Endothelial cell of umbilical vein (primary cell): ENCODE measurements at regions not wholly inside any gene's neighbourhood (a gene's known extent, or its start where the extent isn't known, plus 50 kb on each side); places are given as distances from the start of the nearest gene placed in this dataset.

Source experiments
- BruUV-seq: library from RNA; stranded (reverse); fragments of 400-500 nt; replicated peaks from 2 replicates; lab custom pipeline; 2021; lab: Mats Ljungman, UMichigan
- CTCF ChIA-PET: fragments of 300-600, 350-600 bp; sonication (Branson Sonifier 250); formaldehyde crosslinking; loops from one replicate; lab custom pipeline; 2021; ENCODE audit warnings: antibody characterized with exemption, inconsistent platforms; lab: Charles Lee
- POLR2A ChIA-PET: fragments of 300-600, 350-600 bp; sonication (Branson Sonifier 250); formaldehyde crosslinking; loops from one replicate; lab custom pipeline; 2021; ENCODE audit warnings: antibody characterized with exemption, inconsistent platforms; lab: Charles Lee
- DNase-seq: peaks from one replicate; pipeline ENCODE4 v3.0.0-alpha.2; 2011; ENCODE audit warnings: low read depth, low spot score
- FAIRE-seq: peaks from 2 replicates; lab custom pipeline; 2011; peaks lifted over from hg19 to GRCh38; lab: Jason Lieb, UNC
- H2AFZ ChIP-seq: 2 replicates; pipeline ENCODE4 v1.6.0; 2012; ENCODE audit warnings: low read depth, low read length, control low read depth, inconsistent platforms
- H3K27ac ChIP-seq: 2 replicates; pipeline ENCODE4 v1.5.1; 2011; ENCODE audit warnings: low read depth, mild to moderate bottlenecking, control low read depth, low read length, moderate library complexity; ENCODE audit not compliant: insufficient read depth
- H3K27me3 ChIP-seq, 2 experiments: 2 replicates each; pipeline versions ENCODE4 v1.6.0 to v1.6.1; 2011; ENCODE audit warnings: low read length in 2 of 2, mixed read lengths in 1 of 2; ENCODE audit not compliant: control insufficient read depth in 2 of 2, insufficient read depth in 2 of 2
- H3K36me3 ChIP-seq, 2 experiments: 2 replicates in 1 of 2; 3 replicates in 1 of 2; pipeline ENCODE4 v1.5.1; 2011; ENCODE audit warnings: low read length in 2 of 2, mild to moderate bottlenecking in 1 of 2, moderate library complexity in 1 of 2; ENCODE audit not compliant: control insufficient read depth in 2 of 2, insufficient read depth in 2 of 2; ENCODE audit errors: extremely low read depth in 1 of 2
- H3K4me1 ChIP-seq: 3 replicates; pipeline ENCODE4 v1.5.1; 2011; ENCODE audit warnings: mild to moderate bottlenecking, low read length; ENCODE audit not compliant: control insufficient read depth, insufficient read depth; ENCODE audit errors: extremely low read depth
- H3K4me2 ChIP-seq: 2 replicates; pipeline ENCODE4 v1.6.1; 2011; ENCODE audit warnings: low read length, control low read depth, mixed read lengths; ENCODE audit not compliant: insufficient read depth
- H3K4me3 ChIP-seq, 3 experiments: fragments of 200-600 bp in 1 of 3; sonication (generic), shearing (Covaris generic) in 1 of 3; replicated peaks in 1 of 3; 2 replicates each; pipeline ENCODE4 v1.5.1; 2011 to 2016; ENCODE audit warnings: control low read depth in 3 of 3, low read length in 3 of 3, mild to moderate bottlenecking in 2 of 3, inconsistent platforms in 1 of 3, low read depth in 1 of 3, moderate library complexity in 1 of 3; ENCODE audit not compliant: insufficient read depth in 1 of 3
- H3K79me2 ChIP-seq: 2 replicates; pipeline ENCODE4 v1.6.0; 2012; ENCODE audit warnings: low read length, inconsistent platforms; ENCODE audit not compliant: control insufficient read depth, insufficient read depth
- H3K9ac ChIP-seq: replicated peaks from 2 replicates; pipeline ENCODE3; 2011; ENCODE audit warnings: low read length, control low read depth; ENCODE audit not compliant: insufficient read depth; ENCODE audit errors: extremely low read depth
- H3K9me1 ChIP-seq: replicated peaks from 3 replicates; pipeline ENCODE4 v1.6.0; 2011; ENCODE audit warnings: mild to moderate bottlenecking, low read length; ENCODE audit not compliant: control insufficient read depth, insufficient read depth; ENCODE audit errors: extremely low read depth
- H3K9me3 ChIP-seq: replicated peaks from 2 replicates; pipeline ENCODE4 v1.5.1; 2012; ENCODE audit warnings: low read length, inconsistent platforms; ENCODE audit not compliant: control insufficient read depth, insufficient read depth
- H4K20me1 ChIP-seq: replicated peaks from 2 replicates; pipeline ENCODE3; 2011; ENCODE audit warnings: mild to moderate bottlenecking, low read length; ENCODE audit not compliant: control insufficient read depth, insufficient read depth; ENCODE audit errors: extremely low read depth
- EZH2 ChIP-seq: IDR thresholded peaks from 2 replicates; pipeline ENCODE4 v1.6.1; 2012; ENCODE audit warnings: borderline replicate concordance, low read depth, mild to moderate bottlenecking, moderate library complexity, low read length, inconsistent platforms; ENCODE audit not compliant: severe bottlenecking
- POLR2A ChIP-seq: IDR thresholded peaks from 2 replicates; pipeline ENCODE4 v1.6.1; 2012; ENCODE audit warnings: low read depth, mild to moderate bottlenecking, control low read depth, low read length
- dilution Hi-C: fragments of 300-500 bp; cut with MboI; formaldehyde crosslinking; loops from one replicate; pipeline ENCODE4 v1.15.0; 2019; ENCODE audit warnings: low sequenced_read_pairs; ENCODE audit not compliant: extremely low pct_ligation_motif_present
- intact Hi-C: fragments of 100-400 bp; cut with micrococcal nuclease; formaldehyde crosslinking; loops from one replicate; pipeline ENCODE4 v1.10.0; 2022
- TF ChIP-seq, protein P1 (sequence below), 2 donors: IDR thresholded peaks; 1 replicate in 1 of 2; 2 replicates in 1 of 2; pipeline ENCODE4 v1.5.1; 2011; ENCODE audit warnings: low read length in 2 of 2, mild to moderate bottlenecking in 2 of 2, moderate library complexity in 2 of 2, control low read depth in 1 of 2, inconsistent platforms in 1 of 2, low read depth in 1 of 2; ENCODE audit not compliant: insufficient read depth in 1 of 2; ENCODE audit errors: extremely low read depth in 1 of 2

DNA sequence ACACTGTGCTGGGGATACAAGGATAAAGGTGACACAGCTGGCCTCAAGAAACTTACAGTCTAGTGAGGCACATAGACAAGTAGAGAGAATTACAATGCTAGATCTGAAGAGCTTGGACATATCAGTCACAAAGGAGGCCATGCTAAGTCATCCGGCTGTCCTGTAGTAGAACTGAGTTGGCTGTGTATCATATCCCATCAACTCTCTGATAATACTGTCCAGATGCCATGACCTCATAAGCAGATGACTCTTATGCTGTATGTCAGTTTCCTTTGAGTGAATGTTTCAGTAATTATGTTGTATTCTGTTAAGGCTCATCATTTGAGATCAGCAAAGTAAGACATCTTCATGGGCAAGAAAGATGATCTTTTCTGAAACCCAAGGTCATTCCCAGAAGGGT, 442.9 kb downstream of the MID1IP1 start:
- H3K9ac ChIP-seq = no peak overlapping the region
- dilution Hi-C loops (no loop called here), intact Hi-C loops (loop anchor here (5.0 kb wide), 1 partner anchor 492 kb away; no protein-coding TSS in a partner anchor)
- no peaks in the 10 kb centered on the region for H3K79me2 ChIP-seq
- no peaks in the 10 kb centered on the region for H3K9me3 ChIP-seq
- H3K4me2 ChIP-seq = no peak overlapping the region
- H3K27me3 ChIP-seq = no peaks in the 10 kb centered on the region
- no peak overlapping the region for H3K27ac ChIP-seq
- FAIRE-seq = no peak
- POLR2A ChIA-PET = no interaction called here
- H3K4me3 ChIP-seq = no peak overlapping the region
- BruUV-seq = no TSS peak
- no peaks in the 10 kb centered on the region for H3K36me3 ChIP-seq
- TF ChIP-seq EZH2 (no peak), POLR2A (no peak)
- TF ChIP-seq, protein P1, sequence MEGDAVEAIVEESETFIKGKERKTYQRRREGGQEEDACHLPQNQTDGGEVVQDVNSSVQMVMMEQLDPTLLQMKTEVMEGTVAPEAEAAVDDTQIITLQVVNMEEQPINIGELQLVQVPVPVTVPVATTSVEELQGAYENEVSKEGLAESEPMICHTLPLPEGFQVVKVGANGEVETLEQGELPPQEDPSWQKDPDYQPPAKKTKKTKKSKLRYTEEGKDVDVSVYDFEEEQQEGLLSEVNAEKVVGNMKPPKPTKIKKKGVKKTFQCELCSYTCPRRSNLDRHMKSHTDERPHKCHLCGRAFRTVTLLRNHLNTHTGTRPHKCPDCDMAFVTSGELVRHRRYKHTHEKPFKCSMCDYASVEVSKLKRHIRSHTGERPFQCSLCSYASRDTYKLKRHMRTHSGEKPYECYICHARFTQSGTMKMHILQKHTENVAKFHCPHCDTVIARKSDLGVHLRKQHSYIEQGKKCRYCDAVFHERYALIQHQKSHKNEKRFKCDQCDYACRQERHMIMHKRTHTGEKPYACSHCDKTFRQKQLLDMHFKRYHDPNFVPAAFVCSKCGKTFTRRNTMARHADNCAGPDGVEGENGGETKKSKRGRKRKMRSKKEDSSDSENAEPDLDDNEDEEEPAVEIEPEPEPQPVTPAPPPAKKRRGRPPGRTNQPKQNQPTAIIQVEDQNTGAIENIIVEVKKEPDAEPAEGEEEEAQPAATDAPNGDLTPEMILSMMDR (IDR thresholded peaks at IDR 0.05; ENCODE audit: extremely low read depth in 1 of 2, insufficient read depth in 1 of 2, low read depth in 1 of 2, low read length in 2 of 2) = no peak
- no peak for DNase-seq
- no peaks in the 10 kb centered on the region for H4K20me1 ChIP-seq
- no peaks in the 10 kb centered on the region for H3K4me1 ChIP-seq
- H2AFZ ChIP-seq = no peak overlapping the region
- no peaks in the 10 kb centered on the region for H3K9me1 ChIP-seq
- CTCF ChIA-PET = no interaction called here

DNA sequence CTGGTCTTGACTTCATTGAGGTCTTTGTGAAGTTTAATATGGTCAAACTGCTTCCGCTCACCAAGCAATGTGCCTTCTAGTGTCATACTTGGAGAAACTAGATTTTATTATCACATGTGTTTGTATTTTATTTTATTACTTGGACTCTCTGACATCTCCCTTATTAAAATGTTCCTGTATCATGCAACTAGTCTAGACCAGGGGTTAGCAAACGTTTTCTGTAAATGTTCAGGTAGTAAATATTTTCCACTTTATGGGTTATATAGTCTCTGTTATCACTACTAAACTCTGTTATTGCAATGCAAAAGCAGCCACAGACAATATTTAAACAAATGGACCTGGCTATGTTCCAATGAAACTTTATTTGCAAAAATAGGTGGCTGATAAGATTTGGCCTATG, 443.8 kb downstream of the MID1IP1 start:
- Histone ChIP-seq H4K20me1 (no peaks in the 10 kb centered on the region), H3K9ac (no peak overlapping the region), H3K36me3 (no peaks in the 10 kb centered on the region), H3K9me3 (no peaks in the 10 kb centered on the region), H3K79me2 (no peaks in the 10 kb centered on the region), H3K27me3 (no peaks in the 10 kb centered on the region), H2AFZ (no peak overlapping the region), H3K27ac (no peak overlapping the region), H3K4me2 (no peak overlapping the region), H3K4me1 (no peaks in the 10 kb centered on the region), H3K9me1 (no peaks in the 10 kb centered on the region), H3K4me3 (no peak overlapping the region)
- BruUV-seq = no TSS peak
- TF ChIP-seq, protein P1 (IDR thresholded peaks at IDR 0.05; ENCODE audit: extremely low read depth in 1 of 2, insufficient read depth in 1 of 2, low read depth in 1 of 2, low read length in 2 of 2) = no peak
- ChIA-PET POLR2A (no interaction called here), CTCF (no interaction called here)
- FAIRE-seq (no peak), DNase-seq (no peak)
- intact Hi-C loops = no loop called here
- dilution Hi-C loops = no loop called here
